ENCODE measurements at regions not wholly inside any gene's neighbourhood (a gene's known extent, or its start where the extent isn't known, plus 50 kb on each side); places are given as distances from the start of the nearest gene placed in this dataset.
A peak's percentile ranks its signal among the peaks of the same experiment; 100 is the strongest.
"Not testable (repeated sequence)": the region's sequence is repeated elsewhere in the genome, so short reads cannot be mapped to it uniquely, and the experiment has no call there.

GRCh38 chr20:61096463-61096862 lies 155.6 kb upstream of the CDH4 start:
- no peak for DNase-seq (ENCODE audit: low spot score)

GRCh38 chr20:61099806-61100205 lies 152.3 kb upstream of the CDH4 start:
- no peak for DNase-seq (ENCODE audit: low spot score)

GRCh38 chr20:61100489-61100888 lies 151.6 kb upstream of the CDH4 start:
- DNase-seq (ENCODE audit: low spot score), result no peak

GRCh38 chr20:61101321-61101720 lies 150.7 kb upstream of the CDH4 start:
- not testable (repeated sequence) for DNase-seq (ENCODE audit: low spot score)

- no peak for DNase-seq (ENCODE audit: low spot score)
Observed at GRCh38 chr20:61104232-61104631, 147.8 kb upstream of the CDH4 start.

- DNase-seq (ENCODE audit: low spot score), result no peak
Observed at GRCh38 chr20:61105395-61105794, 146.7 kb upstream of the CDH4 start.

- no peak for DNase-seq (ENCODE audit: low spot score)
Observed at GRCh38 chr20:61106438-61106837, 145.6 kb upstream of the CDH4 start.

- DNase-seq (ENCODE audit: low spot score), result no peak
Observed at GRCh38 chr20:61109221-61109805, 142.7 kb upstream of the CDH4 start.

GRCh38 chr20:61112515-61112914 lies 139.5 kb upstream of the CDH4 start:
- DNase-seq (ENCODE audit: low spot score), result no peak

- no peak for DNase-seq (ENCODE audit: low spot score)
Observed at GRCh38 chr20:61113731-61114130, 138.3 kb upstream of the CDH4 start.

- no peak for DNase-seq (ENCODE audit: low spot score)
Observed at GRCh38 chr20:61114493-61115175, 137.4 kb upstream of the CDH4 start.

- DNase-seq (ENCODE audit: low spot score), result no peak
Observed at GRCh38 chr20:61115364-61116065, 136.5 kb upstream of the CDH4 start.

GRCh38 chr20:61117725-61118124 lies 134.3 kb upstream of the CDH4 start:
- no peak for DNase-seq (ENCODE audit: low spot score)

- no peak for DNase-seq (ENCODE audit: low spot score)
Observed at GRCh38 chr20:61118429-61119224, 133.4 kb upstream of the CDH4 start.

GRCh38 chr20:61119273-61119672 lies 132.8 kb upstream of the CDH4 start:
- no peak for DNase-seq (ENCODE audit: low spot score)

GRCh38 chr20:61119794-61120410 lies 132.2 kb upstream of the CDH4 start:
- DNase-seq (ENCODE audit: low spot score), result no peak

- DNase-seq (ENCODE audit: low spot score), result peak; percentile 2
Observed at GRCh38 chr20:61120595-61121515, 131.2 kb upstream of the CDH4 start.

- DNase-seq (ENCODE audit: low spot score), result no peak
Observed at GRCh38 chr20:61121661-61122060, 130.4 kb upstream of the CDH4 start.

GRCh38 chr20:61123286-61123685 lies 128.8 kb upstream of the CDH4 start:
- no peak for DNase-seq (ENCODE audit: low spot score)

GRCh38 chr20:61123751-61124368 lies 128.2 kb upstream of the CDH4 start:
- no peak for DNase-seq (ENCODE audit: low spot score)

GRCh38 chr20:61125076-61125475 lies 127.0 kb upstream of the CDH4 start:
- DNase-seq (ENCODE audit: low spot score), result no peak
